B cell (primary cell): ENCODE measurements at regions not wholly inside any gene's neighbourhood (a gene's known extent, or its start where the extent isn't known, plus 50 kb on each side); places are given as distances from the start of the nearest gene placed in this dataset.

Source experiments
- ATAC-seq: fragments of 200-7000 bp; cut with Tn5 transposase; one replicate; pipeline ENCODE4 v1.10.0; 2021; ENCODE audit warnings: low read depth, mild to moderate bottlenecking, moderate number of reproducible peaks, moderate library complexity
- CTCF ChIA-PET: fragments of 350-600 bp; sonication (Branson Sonifier 250); formaldehyde crosslinking; loops from one replicate; lab custom pipeline; 2021; ENCODE audit warnings: antibody characterized with exemption, inconsistent platforms; lab: Charles Lee
- POLR2A ChIA-PET: fragments of 350-600 bp; sonication (Branson Sonifier 250); formaldehyde crosslinking; loops from one replicate; lab custom pipeline; 2021; ENCODE audit warnings: antibody characterized with exemption; lab: Charles Lee
- DNase-seq: peaks from one replicate; pipeline ENCODE4 v3.0.0; 2013
- H2AFZ ChIP-seq: 2 replicates; pipeline ENCODE4 v1.6.1; 2012; ENCODE audit warnings: mild to moderate bottlenecking, low read depth, low read length; ENCODE audit not compliant: insufficient read depth, poor library complexity, severe bottlenecking
- H3K27ac ChIP-seq, 2 donors: 1 replicate in 1 of 2; 2 replicates in 1 of 2; pipeline ENCODE4 v1.5.1; 2012 to 2013; ENCODE audit warnings: low read length in 2 of 2, mild to moderate bottlenecking in 2 of 2, moderate library complexity in 1 of 2
- H3K27me3 ChIP-seq, 4 experiments: fragments of 200-600 bp in 1 of 4; sonication (generic) in 1 of 4; replicated peaks in 1 of 4; 1 replicate in 2 of 4; 2 replicates in 2 of 4; pipeline versions ENCODE4 v1.6.1 to v1.7.0; 2013 to 2016; ENCODE audit warnings: low read length in 3 of 4, mild to moderate bottlenecking in 2 of 4, mixed read lengths in 1 of 4, moderate library complexity in 1 of 4; ENCODE audit not compliant: insufficient read depth in 4 of 4, control insufficient read depth in 3 of 4; ENCODE audit errors: control extremely low read depth in 1 of 4
- H3K36me3 ChIP-seq, 2 experiments: replicated peaks in 1 of 2; 1 replicate in 1 of 2; 2 replicates in 1 of 2; pipeline versions ENCODE4 v1.6.1 to v1.7.1; 2013; ENCODE audit warnings: low read length in 1 of 2; ENCODE audit not compliant: insufficient read depth in 2 of 2, control insufficient read depth in 1 of 2; ENCODE audit errors: control extremely low read depth in 1 of 2, extremely low read depth in 1 of 2
- H3K4me1 ChIP-seq, 2 donors: fragments of 200-600 bp in 1 of 2; sonication (generic) in 1 of 2; 1 replicate in 1 of 2; 2 replicates in 1 of 2; pipeline versions ENCODE4 v1.5.1 to v1.6.1; 2013 to 2017; ENCODE audit warnings: low read length in 2 of 2; ENCODE audit not compliant: control insufficient read depth in 2 of 2, insufficient read depth in 2 of 2
- H3K4me2 ChIP-seq: replicated peaks from 2 replicates; pipeline ENCODE3; 2012; ENCODE audit warnings: mild to moderate bottlenecking, low read depth, low read length; ENCODE audit not compliant: poor library complexity, severe bottlenecking
- H3K4me3 ChIP-seq, 5 experiments: fragments of 200-600 bp in 1 of 5; sonication (generic) in 1 of 5; 1 replicate in 3 of 5; 2 replicates in 2 of 5; pipeline versions ENCODE4 v1.5.1 to v1.7.0; 2011 to 2016; ENCODE audit warnings: low read length in 4 of 5, mild to moderate bottlenecking in 4 of 5, low read depth in 2 of 5, control low read depth in 1 of 5, moderate library complexity in 1 of 5; ENCODE audit not compliant: insufficient read depth in 1 of 5; ENCODE audit errors: control extremely low read depth in 1 of 5, extremely low read depth in 1 of 5
- H3K79me2 ChIP-seq: fragments of 200-600 bp; sonication (generic); one replicate; pipeline ENCODE4 v1.6.0; 2016; ENCODE audit warnings: low read length; ENCODE audit not compliant: control insufficient read depth, insufficient read depth
- H3K9ac ChIP-seq: fragments of 200-600 bp; sonication (generic); 2 replicates; pipeline ENCODE4 v1.6.1; 2017; ENCODE audit warnings: mild to moderate bottlenecking, low read length, moderate library complexity
- H3K9me3 ChIP-seq, 3 donors: one replicate each; pipeline versions ENCODE4 v1.6.1 to v1.7.1; 2013; ENCODE audit warnings: low read length in 2 of 3; ENCODE audit not compliant: control insufficient read depth in 2 of 3, insufficient read depth in 1 of 3; ENCODE audit errors: control extremely low read depth in 1 of 3
- H4K20me1 ChIP-seq: 2 replicates; pipeline ENCODE4 v1.6.0; 2012; ENCODE audit warnings: mild to moderate bottlenecking, low read length; ENCODE audit not compliant: insufficient read depth, control insufficient read depth, poor library complexity, severe bottlenecking
- H3K27ac Mint-ChIP-seq: one replicate; pipeline ENCODE4 v1.8.0; 2021; ENCODE audit warnings: mixed read lengths
- H3K27me3 Mint-ChIP-seq: one replicate; pipeline ENCODE4 v1.8.0; 2021; ENCODE audit warnings: mixed read lengths
- H3K4me1 Mint-ChIP-seq: one replicate; pipeline ENCODE4 v1.8.0; 2021; ENCODE audit warnings: mixed read lengths
- H3K4me3 Mint-ChIP-seq: one replicate; pipeline ENCODE4 v1.8.0; 2021; ENCODE audit warnings: mixed read lengths
- H3K9me3 Mint-ChIP-seq: one replicate; pipeline ENCODE4 v1.8.0; 2022; ENCODE audit warnings: mixed read lengths; ENCODE audit not compliant: insufficient read depth
- CTCF ChIP-seq: fragments of 200-600 bp; IDR thresholded peaks from one replicate; pipeline ENCODE4 v1.8.0; 2022; ENCODE audit warnings: antibody characterized with exemption, mild to moderate bottlenecking
- EZH2 ChIP-seq: IDR thresholded peaks from 2 replicates; pipeline ENCODE4 v1.6.1; 2012; ENCODE audit warnings: borderline replicate concordance, low read depth, mild to moderate bottlenecking, moderate library complexity, low read length; ENCODE audit not compliant: insufficient read depth, poor library complexity, severe bottlenecking
- WGBS: methylation state at CpG from one replicate; pipeline ENCODE4 v1.1.5; 2013; ENCODE audit warnings: missing lambda C conversion rate; ENCODE audit not compliant: insufficient coverage; 5-methylcytosine and 5-hydroxymethylcytosine counted together
- intact Hi-C: fragments of 100-400 bp; cut with micrococcal nuclease; formaldehyde crosslinking; loops from one replicate; pipeline ENCODE4 v1.10.0; 2022

DNA sequence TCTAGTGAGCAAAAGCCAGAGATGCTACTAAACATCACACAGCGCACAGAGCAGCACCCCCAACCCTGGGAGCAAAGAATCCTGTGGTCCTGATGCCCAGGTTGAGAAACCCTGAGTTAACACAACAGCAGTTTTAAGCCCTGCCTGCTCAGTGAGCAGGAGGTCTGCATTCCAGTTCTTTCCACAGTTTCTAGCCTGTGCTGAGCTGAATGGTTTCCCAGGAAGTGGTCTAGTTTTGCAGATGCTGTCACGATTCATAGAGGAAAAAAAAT lies 171.1 kb upstream of the PROK2 start:
- CTCF ChIA-PET, result interaction anchor here (0.6 to 6.1 kb wide), 8 partner anchors 14 to 871 kb away, joined by 3 to 54 read pairs (median 4); no protein-coding TSS in a partner anchor
- peaks cover 7 to 11% of the 10 kb centered on the region in 2 donors for H3K4me1 ChIP-seq
- H2AFZ ChIP-seq, result no peak overlapping the region
- DNase-seq (no peak), ATAC-seq (no peak)
- TF ChIP-seq EZH2 (no peak), CTCF (no peak)
- H3K27me3 Mint-ChIP-seq, result peaks cover 6% of the 10 kb centered on the region
- H3K4me1 Mint-ChIP-seq, result peaks cover 10% of the 10 kb centered on the region
- no peak overlapping the region for H3K4me3 ChIP-seq
- no CpG with 5 or more reads among the region's 2 CpGs for WGBS
- no peak overlapping the region for H3K27ac ChIP-seq
- peak overlapping the region; percentile 23 for H3K4me2 ChIP-seq
- no peaks in the 10 kb centered on the region for H3K9me3 Mint-ChIP-seq
- H3K4me3 Mint-ChIP-seq, result no peak overlapping the region
- no peak overlapping the region for H3K27ac Mint-ChIP-seq
- peaks cover 0 to 21% (median 5%) of the 10 kb centered on the region in 4 experiments for H3K27me3 ChIP-seq
- no peaks in the 10 kb centered on the region for H3K36me3 ChIP-seq
- POLR2A ChIA-PET, result no interaction called here
- no peak overlapping the region for H3K9ac ChIP-seq
- H3K79me2 ChIP-seq, result no peaks in the 10 kb centered on the region
- H4K20me1 ChIP-seq, result no peaks in the 10 kb centered on the region
- no peaks in the 10 kb centered on the region for H3K9me3 ChIP-seq
- intact Hi-C loops, result no loop called here

GRCh38 chr3:71955240-71956068 lies 170.5 kb upstream of the PROK2 start:
- no peaks in the 10 kb centered on the region for H4K20me1 ChIP-seq
- H3K4me1 ChIP-seq, result peaks cover 7 to 11% of the 10 kb centered on the region in 2 donors
- H3K9ac ChIP-seq, result no peak overlapping the region
- intact Hi-C loops, result loop anchor here (1.0 kb wide), 1 partner anchor 867 kb away; no protein-coding TSS in a partner anchor
- DNase-seq, result peak; percentile 51
- no peaks in the 10 kb centered on the region for H3K79me2 ChIP-seq
- peaks cover 6% of the 10 kb centered on the region for H3K27me3 Mint-ChIP-seq
- peak; percentile 21 for ATAC-seq
- H3K36me3 ChIP-seq, result no peaks in the 10 kb centered on the region
- peaks cover 10% of the 10 kb centered on the region for H3K4me1 Mint-ChIP-seq
- WGBS, result 38% methylated on average over 9 of the region's 12 CpGs
- H3K4me2 ChIP-seq, result peak overlapping the region; percentile 23
- no peak overlapping the region for H3K27ac ChIP-seq
- H3K9me3 ChIP-seq, result no peaks in the 10 kb centered on the region
- peaks cover 0 to 21% (median 5%) of the 10 kb centered on the region in 4 experiments for H3K27me3 ChIP-seq
- no peak overlapping the region for H3K27ac Mint-ChIP-seq
- ChIA-PET CTCF (interaction anchor here (0.6 to 6.1 kb wide), 9 partner anchors 13 to 871 kb away, joined by 3 to 54 read pairs (median 4); no protein-coding TSS in a partner anchor), POLR2A (no interaction called here)
- TF ChIP-seq EZH2, result no peak
- TF ChIP-seq CTCF, result no peak
- H3K4me3 Mint-ChIP-seq, result no peak overlapping the region
- H3K4me3 ChIP-seq, result no peak overlapping the region
- no peak overlapping the region for H2AFZ ChIP-seq
- H3K9me3 Mint-ChIP-seq, result no peaks in the 10 kb centered on the region
